BLaER1 (cell line): ENCODE measurements at regions not wholly inside any gene's neighbourhood (a gene's known extent, or its start where the extent isn't known, plus 50 kb on each side); places are given as distances from the start of the nearest gene placed in this dataset.
"Not testable (repeated sequence)": the region's sequence is repeated elsewhere in the genome, so short reads cannot be mapped to it uniquely, and the experiment has no call there.

Experiments used
- H3K27ac ChIP-seq: shearing (Covaris generic); formaldehyde crosslinking; 2 replicates; pipeline ENCODE4 v1.8.1; 2022
- H3K27me3 ChIP-seq: shearing (Covaris generic); formaldehyde crosslinking; 2 replicates; pipeline ENCODE4 v1.8.1; 2022
- H3K36me3 ChIP-seq: shearing (Covaris generic); formaldehyde crosslinking; 2 replicates; pipeline ENCODE4 v1.8.1; 2022
- H3K4me1 ChIP-seq: shearing (Covaris generic); formaldehyde crosslinking; 2 replicates; pipeline ENCODE4 v1.8.1; 2022
- H3K4me2 ChIP-seq: shearing (Covaris generic); formaldehyde crosslinking; 2 replicates; pipeline ENCODE4 v1.8.1; 2022
- H3K4me3 ChIP-seq: shearing (Covaris generic); formaldehyde crosslinking; 2 replicates; pipeline ENCODE4 v1.8.1; 2022
- H3K9ac ChIP-seq: shearing (Covaris generic); formaldehyde crosslinking; 2 replicates; pipeline ENCODE4 v1.8.1; 2022
- H3K9me3 ChIP-seq: shearing (Covaris generic); formaldehyde crosslinking; 2 replicates; pipeline ENCODE4 v1.8.1; 2022
- H4K20me1 ChIP-seq: shearing (Covaris generic); formaldehyde crosslinking; 2 replicates; pipeline ENCODE4 v1.8.1; 2022
- Cebpa-rat ChIP-seq: shearing (Covaris generic); IDR thresholded peaks from 2 replicates; pipeline ENCODE4 v1.8.1; 2022

GRCh38 chr2:238713198-238713826 lies 134.6 kb upstream of the TWIST2 start:
- H3K9me3 ChIP-seq: no peaks in the 10 kb centered on the region
- H4K20me1 ChIP-seq: no peaks in the 10 kb centered on the region
- no peak overlapping the region for H3K27ac ChIP-seq
- H3K27me3 ChIP-seq: no peaks in the 10 kb centered on the region
- H3K4me2 ChIP-seq: no peak overlapping the region
- no peak for TF ChIP-seq Cebpa-rat
- no peaks in the 10 kb centered on the region for H3K36me3 ChIP-seq
- no peaks in the 10 kb centered on the region for H3K4me1 ChIP-seq
- no peak overlapping the region for H3K4me3 ChIP-seq
- H3K9ac ChIP-seq: no peak overlapping the region

GRCh38 chr2:238714038-238714528 lies 133.8 kb upstream of the TWIST2 start:
- Histone ChIP-seq H3K27ac (no peak overlapping the region), H3K9ac (no peak overlapping the region), H3K36me3 (no peaks in the 10 kb centered on the region), H3K4me2 (no peak overlapping the region), H3K4me1 (no peaks in the 10 kb centered on the region), H3K9me3 (no peaks in the 10 kb centered on the region), H3K27me3 (no peaks in the 10 kb centered on the region), H4K20me1 (no peaks in the 10 kb centered on the region), H3K4me3 (no peak overlapping the region)
- TF ChIP-seq Cebpa-rat: no peak

GRCh38 chr2:238716171-238716570 lies 131.7 kb upstream of the TWIST2 start:
- Histone ChIP-seq H4K20me1 (no peaks in the 10 kb centered on the region), H3K36me3 (no peaks in the 10 kb centered on the region), H3K4me3 (no peak overlapping the region), H3K27me3 (no peaks in the 10 kb centered on the region), H3K4me2 (no peak overlapping the region), H3K9ac (no peak overlapping the region), H3K27ac (no peak overlapping the region), H3K4me1 (no peaks in the 10 kb centered on the region), H3K9me3 (no peaks in the 10 kb centered on the region)
- no peak for TF ChIP-seq Cebpa-rat

GRCh38 chr2:238716585-238716984 lies 131.3 kb upstream of the TWIST2 start:
- TF ChIP-seq Cebpa-rat: no peak
- Histone ChIP-seq H3K4me2 (no peak overlapping the region), H3K27ac (no peak overlapping the region), H3K27me3 (no peaks in the 10 kb centered on the region), H3K9ac (no peak overlapping the region), H3K36me3 (no peaks in the 10 kb centered on the region), H3K4me1 (no peaks in the 10 kb centered on the region), H4K20me1 (no peaks in the 10 kb centered on the region), H3K4me3 (no peak overlapping the region), H3K9me3 (no peaks in the 10 kb centered on the region)

GRCh38 chr2:238717084-238717483 lies 130.8 kb upstream of the TWIST2 start:
- Histone ChIP-seq H3K27ac (no peak overlapping the region), H3K4me2 (no peak overlapping the region), H3K36me3 (no peaks in the 10 kb centered on the region), H3K9me3 (peaks cover under 1% of the 10 kb centered on the region), H3K9ac (no peak overlapping the region), H4K20me1 (no peaks in the 10 kb centered on the region), H3K4me3 (no peak overlapping the region), H3K27me3 (no peaks in the 10 kb centered on the region), H3K4me1 (no peaks in the 10 kb centered on the region)
- no peak for TF ChIP-seq Cebpa-rat

- peaks cover 13% of the 10 kb centered on the region for H3K9me3 ChIP-seq
- no peak overlapping the region for H3K9ac ChIP-seq
- no peaks in the 10 kb centered on the region for H3K4me1 ChIP-seq
- no peak overlapping the region for H3K4me3 ChIP-seq
- no peak overlapping the region for H3K27ac ChIP-seq
- TF ChIP-seq Cebpa-rat: no peak
- H3K4me2 ChIP-seq: no peak overlapping the region
- no peaks in the 10 kb centered on the region for H3K36me3 ChIP-seq
- H3K27me3 ChIP-seq: no peaks in the 10 kb centered on the region
- no peaks in the 10 kb centered on the region for H4K20me1 ChIP-seq
These were observed 128.2 kb upstream of the TWIST2 start for GRCh38 chr2:238719641-238720040.

GRCh38 chr2:238720232-238720672 lies 127.6 kb upstream of the TWIST2 start:
- Histone ChIP-seq H3K4me1 (no peaks in the 10 kb centered on the region), H3K4me2 (no peak overlapping the region)

GRCh38 chr2:238722181-238722580 lies 125.7 kb upstream of the TWIST2 start:
- H3K4me1 ChIP-seq: no peaks in the 10 kb centered on the region
- H3K4me2 ChIP-seq: no peak overlapping the region
- H3K27me3 ChIP-seq: no peaks in the 10 kb centered on the region
- H3K27ac ChIP-seq: no peak overlapping the region
- TF ChIP-seq Cebpa-rat: no peak
- H3K4me3 ChIP-seq: no peak overlapping the region
- peaks cover 13% of the 10 kb centered on the region for H3K9me3 ChIP-seq
- no peaks in the 10 kb centered on the region for H4K20me1 ChIP-seq
- no peak overlapping the region for H3K9ac ChIP-seq
- H3K36me3 ChIP-seq: no peaks in the 10 kb centered on the region

More at GRCh38 chr2:238720232-238720672, 127.6 kb upstream of the TWIST2 start:
- H3K27ac ChIP-seq: no peak overlapping the region
- no peaks in the 10 kb centered on the region for H3K36me3 ChIP-seq
- H3K9me3 ChIP-seq: peaks cover 13% of the 10 kb centered on the region
- no peak overlapping the region for H3K4me3 ChIP-seq
- no peaks in the 10 kb centered on the region for H4K20me1 ChIP-seq
- H3K9ac ChIP-seq: no peak overlapping the region
- TF ChIP-seq Cebpa-rat: no peak
- H3K27me3 ChIP-seq: no peaks in the 10 kb centered on the region

- Histone ChIP-seq H4K20me1 (no peaks in the 10 kb centered on the region), H3K4me2 (no peak overlapping the region), H3K27me3 (no peaks in the 10 kb centered on the region), H3K4me1 (no peaks in the 10 kb centered on the region), H3K9me3 (peaks cover 13% of the 10 kb centered on the region), H3K4me3 (no peak overlapping the region), H3K27ac (no peak overlapping the region), H3K36me3 (no peaks in the 10 kb centered on the region), H3K9ac (no peak overlapping the region)
- TF ChIP-seq Cebpa-rat: no peak
These were observed 125.0 kb upstream of the TWIST2 start for GRCh38 chr2:238722883-238723282.

GRCh38 chr2:238723740-238724320 lies 124.1 kb upstream of the TWIST2 start:
- not testable (repeated sequence) for H3K4me2 ChIP-seq, H3K4me1 ChIP-seq, H3K9ac ChIP-seq, H3K27ac ChIP-seq, H3K27me3 ChIP-seq, H3K4me3 ChIP-seq, H4K20me1 ChIP-seq, H3K36me3 ChIP-seq
- peaks cover 13% of the 10 kb centered on the region for H3K9me3 ChIP-seq
